OCI-LY3 (cell line): ENCODE measurements at regions not wholly inside any gene's neighbourhood (a gene's known extent, or its start where the extent isn't known, plus 50 kb on each side); places are given as distances from the start of the nearest gene placed in this dataset.

ENCODE experiments used
- CTCF ChIP-seq: fragments of 200-600, 300-600 bp; sonication (generic); IDR thresholded peaks from 2 replicates; pipeline ENCODE4 v1.5.1; 2014; ENCODE audit warnings: antibody characterized with exemption, low read length, low read depth
- EZH2phosphoT487 ChIP-seq: fragments of 200-600 bp; shearing (Covaris generic); IDR thresholded peaks from 2 replicates; pipeline ENCODE4 v1.6.1; 2018; ENCODE audit warnings: antibody characterized with exemption, mixed run types, low read depth

DNA sequence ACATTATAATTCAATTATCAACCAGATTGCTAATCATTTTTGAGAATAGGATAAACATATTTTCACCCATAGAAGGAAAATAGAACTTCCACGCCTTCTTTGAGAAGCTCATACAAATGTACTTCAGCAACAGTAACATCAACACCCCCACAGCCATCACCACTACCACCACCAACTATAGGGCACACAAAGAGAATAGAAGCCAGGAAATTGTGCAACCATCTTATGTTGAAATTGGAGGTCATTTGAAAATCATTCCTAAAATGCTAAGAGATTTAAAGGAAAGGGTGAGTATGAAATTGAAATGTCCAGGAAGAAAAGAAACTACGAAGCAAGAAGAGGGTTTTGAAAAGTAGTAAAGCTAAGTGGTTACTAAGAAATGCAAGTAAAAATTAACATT is 563.4 kb downstream of the ZNF804A start:
- TF ChIP-seq CTCF (no peak), EZH2phosphoT487 (no peak)
